Kidney (tissue), 13 donors: ENCODE measurements at regions not wholly inside any gene's neighbourhood (a gene's known extent, or its start where the extent isn't known, plus 50 kb on each side); places are given as distances from the start of the nearest gene placed in this dataset.

ENCODE experiments used
- DNase-seq, 5 donors: peaks; one replicate each; pipeline ENCODE4 v3.0.0-alpha.2; 2013 to 2020
- FAIRE-seq: peaks from 2 replicates; lab custom pipeline; 2012; peaks lifted over from hg19 to GRCh38; lab: Jason Lieb, UNC
- H3K27ac ChIP-seq, 2 donors: one replicate each; pipeline ENCODE4 v1.7.0; 2013; ENCODE audit warnings: low read depth in 2 of 2, low read length in 2 of 2, inconsistent platforms in 1 of 2
- H3K27me3 ChIP-seq: one replicate; pipeline ENCODE4 v1.7.1; 2013; ENCODE audit warnings: low read length, inconsistent platforms; ENCODE audit not compliant: control insufficient read depth, insufficient read depth
- H3K36me3 ChIP-seq, 3 donors: one replicate each; pipeline versions ENCODE4 v1.7.0 to v1.7.1; 2013; ENCODE audit warnings: low read length in 3 of 3, control low read depth in 1 of 3, inconsistent platforms in 1 of 3; ENCODE audit not compliant: insufficient read depth in 3 of 3, control insufficient read depth in 2 of 3
- H3K4me1 ChIP-seq, 3 donors: one replicate each; pipeline versions ENCODE4 v1.7.0 to v1.7.1; 2013; ENCODE audit warnings: low read length in 3 of 3, inconsistent platforms in 1 of 3, low read depth in 1 of 3; ENCODE audit not compliant: control insufficient read depth in 2 of 3, insufficient read depth in 2 of 3
- H3K4me3 ChIP-seq, 3 donors: one replicate each; pipeline versions ENCODE4 v1.7.0 to v1.8.1; 2013; ENCODE audit warnings: low read length in 3 of 3, control low read depth in 1 of 3, inconsistent platforms in 1 of 3
- H3K9ac ChIP-seq, 3 donors: one replicate each; pipeline versions ENCODE4 v1.7.0 to v1.7.1; 2013; ENCODE audit warnings: low read length in 3 of 3, control low read depth in 1 of 3, inconsistent platforms in 1 of 3
- H3K9me3 ChIP-seq, 3 donors: one replicate each; pipeline versions ENCODE4 v1.7.0 to v1.7.1; 2013; ENCODE audit warnings: low read length in 3 of 3, control low read depth in 1 of 3, inconsistent platforms in 1 of 3; ENCODE audit not compliant: control insufficient read depth in 2 of 3, insufficient read depth in 1 of 3
- CTCF ChIP-seq: IDR thresholded peaks from 3 replicates; pipeline ENCODE4 v1.5.1; 2012; ENCODE audit warnings: mild to moderate bottlenecking, moderate library complexity, borderline replicate concordance; ENCODE audit not compliant: insufficient read depth; ENCODE audit errors: extremely low read depth
- intact Hi-C: fragments of 100-400 bp; cut with DNase I; formaldehyde crosslinking; loops from one replicate; pipeline ENCODE4 v1.11.1; 2022
- donor health status: control.
- donor health status: control.
- donor health status: control.
- donor health status: control.
- donor health status: control.
- donor health status: DM: yes; HTN: yes; CAD: no.
- donor health status: Normal renal cell carcinoma (clear cell type).

DNA sequence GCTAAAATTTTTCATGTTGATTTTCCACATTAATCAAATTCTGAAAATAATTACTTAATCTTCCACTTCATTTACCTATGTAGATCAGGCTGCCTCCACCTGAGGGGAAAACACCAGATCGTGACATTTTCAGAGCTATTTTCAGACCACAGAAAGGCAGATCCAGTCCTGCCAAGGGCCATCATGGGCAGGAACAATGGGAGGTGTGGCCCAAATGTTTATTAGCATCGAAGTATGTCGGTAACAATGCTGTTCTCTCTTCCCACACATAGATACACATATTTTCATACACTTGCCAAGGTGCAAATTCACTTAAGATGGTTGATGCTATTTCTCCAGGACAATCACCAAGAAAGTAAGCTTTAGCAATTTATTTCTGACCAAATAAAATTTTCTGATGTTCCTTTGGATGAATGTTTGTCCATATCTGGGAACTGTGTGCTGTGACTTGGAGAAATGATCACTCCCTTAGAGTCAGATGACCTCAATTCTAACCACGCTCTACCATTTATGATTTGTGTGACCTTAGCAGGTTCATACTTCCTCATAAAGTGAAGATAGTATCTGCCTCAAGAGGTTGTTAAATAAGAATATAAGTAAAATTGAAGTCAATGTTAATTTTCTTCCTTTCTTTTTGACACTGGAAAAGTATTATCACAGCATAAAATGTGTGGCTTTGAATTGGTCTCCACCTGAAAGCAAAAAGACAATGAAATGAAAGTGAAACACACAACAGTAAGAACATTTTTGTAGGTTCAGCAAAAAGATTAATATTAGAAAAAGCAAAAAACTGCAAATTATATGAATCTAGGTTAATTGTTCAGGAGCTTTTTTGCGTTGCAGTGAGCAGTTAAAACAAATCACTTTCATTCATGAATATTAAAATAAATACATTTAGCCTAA is 310.4 kb upstream of the PHF14 start:
- Histone ChIP-seq H3K4me3 (no peak overlapping the region), H3K27ac (no peak overlapping the region), H3K36me3 (no peaks in the 10 kb centered on the region), H3K9me3 (no peaks in the 10 kb centered on the region), H3K9ac (no peak overlapping the region), H3K27me3 (no peaks in the 10 kb centered on the region), H3K4me1 (no peaks in the 10 kb centered on the region)
- no peak for DNase-seq
- intact Hi-C loops = no loop called here
- no peak for FAIRE-seq
- TF ChIP-seq CTCF = no peak

DNA sequence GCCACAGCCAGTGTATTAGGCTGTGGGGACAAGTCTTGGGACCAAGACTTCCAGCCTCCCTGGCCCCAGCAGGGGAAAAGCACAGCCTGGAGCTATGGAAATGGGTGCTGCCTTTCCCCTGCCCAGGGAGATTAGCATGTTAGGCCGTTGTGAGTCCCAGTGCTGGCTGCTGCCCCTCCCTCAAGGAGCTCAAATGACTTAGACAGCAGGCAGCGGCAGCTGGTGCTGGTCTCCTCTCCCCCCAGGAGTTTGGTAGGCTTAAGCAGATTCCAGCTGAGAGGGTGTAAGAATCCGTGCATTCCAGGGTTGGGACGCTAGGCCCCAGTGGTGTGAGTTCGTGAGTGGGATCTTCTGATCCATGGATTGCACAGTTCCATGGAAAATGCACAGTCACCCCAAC is 301.5 kb upstream of the PHF14 start:
- H3K9ac ChIP-seq = no peak overlapping the region
- FAIRE-seq (no peak), DNase-seq (peak in 1 of 5 donors; percentile 29)
- no peaks in the 10 kb centered on the region for H3K9me3 ChIP-seq
- no peaks in the 10 kb centered on the region for H3K27me3 ChIP-seq
- H3K4me1 ChIP-seq = no peaks in the 10 kb centered on the region
- H3K27ac ChIP-seq = no peak overlapping the region
- no peaks in the 10 kb centered on the region for H3K36me3 ChIP-seq
- no peak for TF ChIP-seq CTCF
- intact Hi-C loops = no loop called here
- no peak overlapping the region for H3K4me3 ChIP-seq

DNA sequence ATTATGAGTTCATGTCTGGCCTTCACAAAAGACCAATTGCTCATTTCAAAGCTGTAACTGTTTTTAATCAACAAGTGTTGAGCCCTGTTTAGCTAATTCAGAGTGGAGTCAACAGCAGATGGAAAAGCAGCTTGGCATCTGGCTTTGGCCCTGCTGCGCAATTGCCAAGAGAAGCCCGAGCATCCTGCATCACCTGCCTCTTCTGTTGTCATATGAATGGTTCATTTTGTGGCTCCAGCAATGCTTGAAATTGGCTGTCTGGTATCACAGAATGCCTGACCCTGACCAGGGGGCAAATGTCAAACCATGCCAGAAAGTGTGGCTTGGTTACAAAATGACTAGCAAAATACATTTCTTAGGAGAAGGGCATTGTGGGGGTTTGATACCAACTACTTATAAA is 296.5 kb upstream of the PHF14 start:
- Histone ChIP-seq H3K27me3 (no peaks in the 10 kb centered on the region), H3K9ac (no peak overlapping the region), H3K4me3 (no peak overlapping the region), H3K36me3 (no peaks in the 10 kb centered on the region), H3K27ac (no peak overlapping the region), H3K9me3 (no peaks in the 10 kb centered on the region), H3K4me1 (no peaks in the 10 kb centered on the region)
- no peak for TF ChIP-seq CTCF
- intact Hi-C loops = no loop called here
- DNase-seq = no peak
- FAIRE-seq = no peak
